CD4-positive, alpha-beta T cell treated with Interleukin-4 for 4 hours (primary cell): ENCODE measurements at regions not wholly inside any gene's neighbourhood (a gene's known extent, or its start where the extent isn't known, plus 50 kb on each side); places are given as distances from the start of the nearest gene placed in this dataset.
A peak's percentile ranks its signal among the peaks of the same experiment; 100 is the strongest.
"Not testable (repeated sequence)": the region's sequence is repeated elsewhere in the genome, so short reads cannot be mapped to it uniquely, and the experiment has no call there.

ENCODE experiments used
- DNase-seq: peaks from one replicate; pipeline ENCODE4 v3.0.0-alpha.2; 2020

DNA sequence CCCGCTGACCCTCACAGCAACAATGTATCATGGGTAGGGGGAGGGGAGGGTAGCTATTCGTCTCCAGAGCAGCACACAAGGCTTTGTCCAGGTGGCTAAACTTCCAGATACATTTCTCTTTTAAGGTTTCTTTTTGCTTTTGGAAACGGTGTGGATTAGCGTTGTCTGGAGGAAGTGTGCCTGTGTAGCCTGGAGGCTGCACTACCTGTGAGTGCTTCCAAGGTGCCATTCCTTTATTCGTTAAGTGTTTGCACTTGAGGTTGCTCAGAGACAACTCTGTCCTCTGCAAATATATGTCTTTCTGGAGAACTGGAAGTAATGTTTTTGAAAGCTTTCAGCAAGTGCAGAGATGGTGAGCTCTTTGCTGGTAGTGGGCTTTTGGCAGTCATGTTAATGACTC lies 53.1 kb downstream of the HSFY1 start:
- not testable (repeated sequence) for DNase-seq

GRCh38 chrY:18601287-18601686 lies 54.8 kb downstream of the HSFY1 start:
- not testable (repeated sequence) for DNase-seq

DNA sequence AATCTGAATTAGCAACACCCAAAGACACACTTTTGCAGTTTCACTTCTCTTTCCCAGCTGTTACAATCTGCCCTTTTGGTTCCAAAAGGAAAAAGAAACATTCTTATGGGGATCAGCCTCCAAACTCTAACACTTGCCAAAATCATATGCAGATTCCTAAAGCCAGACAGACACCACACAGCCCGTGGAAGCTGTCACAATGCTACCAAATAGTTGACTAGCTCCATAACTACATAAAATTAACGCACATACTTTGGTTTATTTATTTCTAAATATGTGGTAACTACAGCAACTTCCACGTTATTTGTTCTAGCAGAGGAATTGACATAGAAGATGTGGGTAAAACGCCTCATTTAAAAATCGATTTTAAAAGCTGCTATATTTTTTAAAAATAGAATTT lies 59.7 kb downstream of the HSFY1 start:
- DNase-seq, result not testable (repeated sequence)

GRCh38 chrY:18608205-18608604 lies 61.7 kb downstream of the HSFY1 start:
- not testable (repeated sequence) for DNase-seq

DNA sequence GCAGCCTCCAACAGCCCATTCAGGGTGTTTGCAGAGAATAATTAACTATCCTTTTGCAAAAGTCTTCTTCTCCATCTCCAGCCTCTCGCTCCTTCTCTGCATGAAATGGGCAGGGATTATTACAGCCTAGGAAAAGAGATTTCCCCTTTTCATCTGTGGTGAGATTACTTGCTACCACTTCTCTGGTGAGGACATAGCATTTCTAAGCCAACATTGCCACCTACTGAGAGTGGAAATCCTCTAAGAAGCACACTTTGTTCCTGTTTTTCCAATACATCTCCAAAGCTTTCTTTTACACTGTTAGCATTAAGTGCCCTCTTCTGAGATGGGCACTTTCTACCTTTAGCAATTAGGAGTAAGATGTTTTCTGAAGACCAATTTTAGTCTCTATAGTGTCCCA lies 69.3 kb downstream of the HSFY1 start:
- not testable (repeated sequence) for DNase-seq

DNA sequence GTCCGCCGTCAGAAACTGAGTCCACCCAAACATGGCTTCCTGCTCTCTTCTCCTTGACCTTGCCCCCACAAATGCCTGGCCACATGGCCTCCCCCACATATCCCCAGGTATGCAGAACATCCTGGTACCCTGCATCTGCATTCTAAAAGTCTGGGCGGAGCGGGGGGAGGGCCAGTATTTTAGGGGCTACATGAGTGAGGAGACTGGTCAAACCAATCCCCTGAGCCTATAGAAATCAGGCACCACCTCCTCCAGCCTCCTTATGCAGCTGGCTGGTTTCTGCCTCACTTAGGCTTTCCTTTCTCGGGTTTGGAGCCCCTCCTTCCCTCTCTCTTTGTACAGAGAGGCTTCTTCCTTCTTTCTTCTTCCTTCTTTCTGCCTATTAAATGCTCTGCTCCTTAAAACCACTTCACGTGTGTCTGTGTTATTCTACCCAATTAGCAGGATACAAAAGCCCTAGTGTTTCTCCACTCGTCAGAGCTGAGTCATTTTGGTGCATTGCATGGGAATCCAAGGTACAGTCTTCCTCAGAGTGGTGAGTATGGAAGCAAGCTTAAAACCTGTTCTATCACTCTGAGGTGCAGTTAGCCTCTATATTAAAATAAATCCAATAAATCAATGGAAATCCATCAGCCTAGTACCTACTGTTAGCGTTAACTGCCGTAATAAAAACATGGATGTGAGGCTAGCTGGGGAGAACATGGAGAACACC lies 83.4 kb downstream of the HSFY1 start:
- not testable (repeated sequence) for DNase-seq

DNA sequence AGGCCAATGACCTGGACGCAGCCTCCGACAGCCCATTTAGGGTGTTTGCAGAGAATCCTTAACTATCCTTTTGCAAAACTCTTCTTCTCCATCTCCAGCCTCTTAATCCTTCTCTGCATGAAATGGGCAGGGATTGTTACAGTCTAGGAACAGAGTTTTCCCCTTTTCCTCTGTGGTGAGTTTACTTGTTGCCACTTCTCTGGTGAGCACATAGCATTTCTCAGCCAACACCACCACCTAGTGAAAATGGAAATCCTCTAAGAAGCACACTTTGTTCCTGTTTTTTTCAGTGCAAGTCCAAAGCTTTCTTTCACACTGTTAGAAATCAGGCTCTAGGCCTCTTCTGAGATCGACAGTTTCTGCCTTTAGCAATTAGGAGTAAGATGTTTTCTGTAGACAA lies 84.1 kb downstream of the HSFY1 start:
- DNase-seq, result not testable (repeated sequence)

DNA sequence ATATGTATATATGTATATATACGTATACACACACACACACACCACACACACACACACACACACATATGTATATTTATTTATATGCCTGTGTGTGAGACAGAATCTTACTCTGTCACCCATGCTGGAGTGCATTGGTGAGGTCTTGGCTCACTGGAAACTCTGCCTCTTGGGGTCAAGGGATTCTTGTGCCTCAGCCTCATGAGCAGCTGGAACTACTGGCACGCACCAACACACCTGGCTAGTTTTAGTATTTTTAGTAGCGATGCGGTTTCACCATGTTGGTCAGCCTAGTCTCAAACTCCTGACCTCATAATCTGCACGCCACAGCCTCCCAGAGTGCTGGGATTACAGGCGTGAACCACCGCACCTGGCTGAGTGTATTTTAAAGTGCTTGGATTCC lies 85.1 kb downstream of the HSFY1 start:
- DNase-seq, result not testable (repeated sequence)

DNA sequence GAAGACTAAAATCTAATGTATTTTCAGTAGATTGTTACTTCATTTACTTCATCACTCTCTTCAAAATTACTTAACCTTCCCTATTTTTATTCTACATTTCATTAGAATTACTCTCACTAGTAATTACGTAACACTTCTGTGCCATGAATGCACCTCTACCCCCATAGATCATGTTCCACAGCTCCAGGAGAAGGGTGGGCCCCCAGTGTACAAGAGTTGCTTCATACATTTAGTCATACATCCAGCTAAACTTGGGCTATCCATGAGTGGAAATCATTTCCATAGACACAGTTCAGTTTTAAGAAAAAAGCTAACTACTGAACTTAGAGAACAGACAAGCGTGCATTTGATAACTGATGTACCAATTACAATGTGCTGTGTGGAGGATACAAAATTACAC lies 104.2 kb downstream of the HSFY1 start:
- DNase-seq, result no peak

GRCh38 chrY:18664559-18664958 lies 109.0 kb downstream of the HSFY2 start:
- no peak for DNase-seq

DNA sequence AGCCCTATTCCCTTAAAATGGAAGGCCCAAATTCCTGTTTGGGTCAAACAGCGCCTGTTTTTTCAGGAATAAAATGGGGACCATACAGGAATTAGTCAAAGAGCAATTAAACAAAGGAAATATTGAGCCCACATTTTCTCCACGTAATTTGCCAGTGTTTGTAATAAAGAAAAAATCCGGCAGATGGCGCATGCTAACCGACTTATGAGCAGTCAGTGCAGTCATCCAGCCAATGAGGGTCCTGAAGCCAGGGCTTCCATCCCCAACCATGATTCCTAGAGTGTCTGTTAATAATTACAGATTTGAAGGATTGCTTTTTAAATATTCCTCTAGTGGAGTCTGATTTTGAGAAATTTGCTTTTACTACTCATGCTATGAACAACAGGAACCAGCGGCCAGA lies 103.7 kb downstream of the HSFY2 start:
- DNase-seq, result peak; percentile 5

- no peak for DNase-seq
Observed at GRCh38 chrY:18671970-18672369, 101.6 kb downstream of the HSFY2 start.

DNA sequence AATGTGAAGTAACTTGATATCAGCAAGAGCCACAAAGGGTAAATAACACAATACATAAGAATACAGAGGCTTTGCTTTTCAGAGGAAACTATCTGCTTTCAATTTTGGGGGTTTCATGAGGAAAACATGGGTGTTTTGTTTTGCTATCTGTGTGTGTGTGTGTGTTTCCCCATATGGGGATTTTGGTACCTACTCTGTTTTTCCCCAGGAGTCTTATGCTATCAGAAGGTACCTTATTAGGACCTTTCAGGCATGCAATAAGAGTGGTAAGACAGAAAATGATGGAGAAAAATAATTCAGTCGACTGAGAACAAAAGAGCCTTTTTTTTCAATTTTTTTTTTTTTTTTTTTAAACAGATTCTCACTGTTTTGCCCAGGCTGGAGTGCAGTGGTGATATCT lies 87.5 kb downstream of the HSFY2 start:
- DNase-seq, result not testable (repeated sequence)

- not testable (repeated sequence) for DNase-seq
Observed at GRCh38 chrY:18688362-18688761, 85.2 kb downstream of the HSFY2 start.

- not testable (repeated sequence) for DNase-seq
Observed at GRCh38 chrY:18689420-18689819, 84.1 kb downstream of the HSFY2 start.

DNA sequence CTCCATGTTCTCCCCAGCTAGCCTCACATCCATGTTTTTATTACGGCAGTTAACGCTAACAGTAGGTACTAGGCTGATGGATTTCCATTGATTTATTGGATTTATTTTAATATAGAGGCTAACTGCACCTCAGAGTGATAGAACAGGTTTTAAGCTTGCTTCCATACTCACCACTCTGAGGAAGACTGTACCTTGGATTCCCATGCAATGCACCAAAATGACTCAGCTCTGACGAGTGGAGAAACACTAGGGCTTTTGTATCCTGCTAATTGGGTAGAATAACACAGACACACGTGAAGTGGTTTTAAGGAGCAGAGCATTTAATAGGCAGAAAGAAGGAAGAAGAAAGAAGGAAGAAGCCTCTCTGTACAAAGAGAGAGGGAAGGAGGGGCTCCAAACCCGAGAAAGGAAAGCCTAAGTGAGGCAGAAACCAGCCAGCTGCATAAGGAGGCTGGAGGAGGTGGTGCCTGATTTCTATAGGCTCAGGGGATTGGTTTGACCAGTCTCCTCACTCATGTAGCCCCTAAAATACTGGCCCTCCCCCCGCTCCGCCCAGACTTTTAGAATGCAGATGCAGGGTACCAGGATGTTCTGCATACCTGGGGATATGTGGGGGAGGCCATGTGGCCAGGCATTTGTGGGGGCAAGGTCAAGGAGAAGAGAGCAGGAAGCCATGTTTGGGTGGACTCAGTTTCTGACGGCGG lies 83.5 kb downstream of the HSFY2 start:
- not testable (repeated sequence) for DNase-seq

GRCh38 chrY:18696788-18697187 lies 76.7 kb downstream of the HSFY2 start:
- not testable (repeated sequence) for DNase-seq

DNA sequence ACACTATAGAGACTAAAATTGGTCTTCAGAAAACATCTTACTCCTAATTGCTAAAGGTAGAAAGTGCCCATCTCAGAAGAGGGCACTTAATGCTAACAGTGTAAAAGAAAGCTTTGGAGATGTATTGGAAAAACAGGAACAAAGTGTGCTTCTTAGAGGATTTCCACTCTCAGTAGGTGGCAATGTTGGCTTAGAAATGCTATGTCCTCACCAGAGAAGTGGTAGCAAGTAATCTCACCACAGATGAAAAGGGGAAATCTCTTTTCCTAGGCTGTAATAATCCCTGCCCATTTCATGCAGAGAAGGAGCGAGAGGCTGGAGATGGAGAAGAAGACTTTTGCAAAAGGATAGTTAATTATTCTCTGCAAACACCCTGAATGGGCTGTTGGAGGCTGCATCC lies 69.3 kb downstream of the HSFY2 start:
- DNase-seq, result not testable (repeated sequence)

DNA sequence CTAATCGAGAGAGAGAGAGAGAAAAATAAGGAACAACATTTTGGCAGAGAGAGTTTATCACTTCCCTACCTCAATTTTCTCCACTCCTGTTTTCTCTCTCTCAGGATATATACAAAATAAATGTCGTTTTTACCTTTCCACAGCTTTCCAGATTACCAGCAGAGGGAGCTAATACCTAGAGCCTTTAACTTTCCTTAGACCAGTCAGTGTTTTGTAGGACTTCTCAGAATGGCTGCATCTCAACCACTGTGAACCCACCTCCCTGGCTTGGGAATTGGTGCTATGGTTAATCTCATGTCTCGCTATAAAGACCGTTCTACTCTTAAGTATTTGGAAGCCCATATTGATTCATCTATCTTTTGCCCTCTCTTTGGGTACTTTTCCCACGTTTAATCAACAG lies 61.8 kb downstream of the HSFY2 start:
- not testable (repeated sequence) for DNase-seq

GRCh38 chrY:18713760-18714159 lies 59.8 kb downstream of the HSFY2 start:
- not testable (repeated sequence) for DNase-seq

- not testable (repeated sequence) for DNase-seq
Observed at GRCh38 chrY:18718714-18719113, 54.8 kb downstream of the HSFY2 start.

GRCh38 chrY:18720395-18720794 lies 53.1 kb downstream of the HSFY2 start:
- DNase-seq, result not testable (repeated sequence)
